ENCODE measurements at regions not wholly inside any gene's neighbourhood (a gene's known extent, or its start where the extent isn't known, plus 50 kb on each side); places are given as distances from the start of the nearest gene placed in this dataset.
A peak's percentile ranks its signal among the peaks of the same experiment; 100 is the strongest.

- TF ChIP-seq CTCF (IDR thresholded peaks at IDR 0.05; ENCODE audit: insufficient read depth, low read depth, low read length, missing control alignments): no peak
- no peak for DNase-seq (ENCODE audit: low read depth)
- H3K4me3 ChIP-seq (ENCODE audit: low read length): no peak overlapping the region
Observed at GRCh38 chr4:164695650-164696049, 58.3 kb upstream of the SMIM31 start.

- TF ChIP-seq CTCF (IDR thresholded peaks at IDR 0.05; ENCODE audit: insufficient read depth, low read depth, low read length, missing control alignments): peak; percentile 33
- H3K4me3 ChIP-seq (ENCODE audit: low read length): no peak overlapping the region
- peak; percentile 20 for DNase-seq (ENCODE audit: low read depth)
Observed at GRCh38 chr4:164700471-164700870, 53.5 kb upstream of the SMIM31 start.

- DNase-seq (ENCODE audit: low read depth): no peak
- H3K4me3 ChIP-seq (ENCODE audit: low read length): no peak overlapping the region
- TF ChIP-seq CTCF (IDR thresholded peaks at IDR 0.05; ENCODE audit: insufficient read depth, low read depth, low read length, missing control alignments): no peak
Observed at GRCh38 chr4:164701665-164702064, 52.3 kb upstream of the SMIM31 start.
